Transverse colon (tissue), 4 donors: ENCODE measurements at regions not wholly inside any gene's neighbourhood (a gene's known extent, or its start where the extent isn't known, plus 50 kb on each side); places are given as distances from the start of the nearest gene placed in this dataset.

Experiments used
- DNase-seq: peaks from one replicate; pipeline ENCODE4 v3.0.0-alpha.2; 2019
- H3K27ac ChIP-seq, 4 donors: fragments of 200-600 bp; sonication (generic); 2 replicates each; pipeline ENCODE4 v1.5.1; 2016 to 2018; ENCODE audit warnings: inconsistent platforms in 4 of 4
- H3K27me3 ChIP-seq: fragments of 200-600 bp; sonication (generic); 2 replicates; pipeline ENCODE4 v1.5.1; 2017; ENCODE audit warnings: inconsistent platforms
- H3K36me3 ChIP-seq, 4 donors: fragments of 200-600 bp; sonication (generic); 2 replicates each; pipeline ENCODE4 v1.5.1; 2017 to 2019; ENCODE audit warnings: inconsistent platforms in 4 of 4
- H3K4me1 ChIP-seq, 4 donors: fragments of 200-600 bp; sonication (generic); 2 replicates each; pipeline ENCODE4 v1.5.1; 2017 to 2020; ENCODE audit warnings: inconsistent platforms in 4 of 4
- H3K4me3 ChIP-seq, 4 donors: fragments of 200-600 bp; sonication (generic); 1 replicate in 1 of 4; 2 replicates in 3 of 4; pipeline versions ENCODE4 v1.5.1 to v1.6.1; 2017 to 2019; ENCODE audit warnings: inconsistent platforms in 4 of 4
- H3K9me3 ChIP-seq, 2 donors: fragments of 200-600 bp; sonication (generic); 2 replicates each; pipeline ENCODE4 v1.5.1; 2017 to 2019; ENCODE audit warnings: inconsistent platforms in 2 of 2
- EP300 ChIP-seq: sonication (generic); formaldehyde crosslinking; IDR thresholded peaks from one replicate; pipeline ENCODE4 v1.6.1; 2017; ENCODE audit warnings: antibody characterized with exemption, low read depth
- POLR2A ChIP-seq: fragments of 450-650 bp; IDR thresholded peaks from one replicate; pipeline ENCODE4 v1.6.1; 2016; ENCODE audit warnings: antibody characterized with exemption, mild to moderate bottlenecking, moderate library complexity
- POLR2AphosphoS5 ChIP-seq, 3 donors: sonication (generic); formaldehyde crosslinking; IDR thresholded peaks; one replicate each; pipeline ENCODE4 v1.6.1; 2016; ENCODE audit warnings: antibody characterized with exemption in 3 of 3
- WGBS, 2 donors: methylation state at CpG; one replicate each; pipeline ENCODE4 v1.1.5; 2018; ENCODE audit warnings: low coverage in 1 of 2; 5-methylcytosine and 5-hydroxymethylcytosine counted together
- in situ Hi-C, 4 donors: fragments of 200-750 bp; cut with MboI; loops; one replicate each; pipeline versions ENCODE4 v1.15.0 to v1.15.1; 2017; ENCODE audit warnings: low sequenced_read_pairs in 3 of 4, low pct_ligation_motif_present in 1 of 4, low pct_unique_long_range_greater_than_20kb in 1 of 4
- intact Hi-C: fragments of 100-400 bp; cut with DNase I; formaldehyde crosslinking; loops from one replicate; pipeline ENCODE4 v1.15.1; 2023; ENCODE audit warnings: low total_unique reads
- TF ChIP-seq, protein P1 (sequence below), 5 experiments: fragments of 200-600 bp in 3 of 5; fragments of 450-650 bp in 2 of 5; sonication (generic) in 3 of 5; IDR thresholded peaks; 1 replicate in 2 of 5; 2 replicates in 3 of 5; pipeline ENCODE4 v1.5.1; 2016 to 2017; ENCODE audit warnings: antibody characterized with exemption in 5 of 5, inconsistent platforms in 3 of 5, mild to moderate bottlenecking in 2 of 5, moderate library complexity in 1 of 5

DNA sequence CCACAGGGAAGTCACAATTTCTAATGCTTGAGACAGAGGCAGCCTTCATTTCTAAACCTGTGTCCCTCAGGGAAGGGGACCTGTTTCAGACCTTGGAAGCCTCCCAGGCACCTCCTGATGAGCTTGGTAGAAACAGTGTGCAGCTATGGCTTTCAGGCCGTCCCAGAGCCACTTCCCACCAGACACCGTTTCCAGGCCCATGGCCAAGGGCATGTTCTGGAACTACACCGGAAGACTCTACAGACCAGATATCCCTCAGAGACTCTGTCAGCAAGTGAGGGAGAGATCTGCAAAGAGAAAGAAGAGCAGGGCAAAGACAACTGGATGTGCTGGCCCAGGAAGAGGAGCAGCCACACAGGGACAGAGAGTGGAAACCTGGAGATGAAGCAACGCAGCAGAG, 82.2 kb upstream of the HSPA9 start:
- no peaks in the 10 kb centered on the region for H3K4me1 ChIP-seq
- no peak for DNase-seq
- no peaks in the 10 kb centered on the region for H3K36me3 ChIP-seq
- peaks cover 5% of the 10 kb centered on the region for H3K27me3 ChIP-seq
- in situ Hi-C loops (no loop called here), intact Hi-C loops (no loop called here)
- H3K27ac ChIP-seq: no peak overlapping the region
- no peak overlapping the region for H3K4me3 ChIP-seq
- 73 to 94% methylated on average over 3 to 4 of the region's 4 CpGs for WGBS, 2 donors
- TF ChIP-seq POLR2A: no peak
- no peak for TF ChIP-seq POLR2AphosphoS5 (IDR thresholded peaks at IDR 0.05)
- TF ChIP-seq, protein P1, sequence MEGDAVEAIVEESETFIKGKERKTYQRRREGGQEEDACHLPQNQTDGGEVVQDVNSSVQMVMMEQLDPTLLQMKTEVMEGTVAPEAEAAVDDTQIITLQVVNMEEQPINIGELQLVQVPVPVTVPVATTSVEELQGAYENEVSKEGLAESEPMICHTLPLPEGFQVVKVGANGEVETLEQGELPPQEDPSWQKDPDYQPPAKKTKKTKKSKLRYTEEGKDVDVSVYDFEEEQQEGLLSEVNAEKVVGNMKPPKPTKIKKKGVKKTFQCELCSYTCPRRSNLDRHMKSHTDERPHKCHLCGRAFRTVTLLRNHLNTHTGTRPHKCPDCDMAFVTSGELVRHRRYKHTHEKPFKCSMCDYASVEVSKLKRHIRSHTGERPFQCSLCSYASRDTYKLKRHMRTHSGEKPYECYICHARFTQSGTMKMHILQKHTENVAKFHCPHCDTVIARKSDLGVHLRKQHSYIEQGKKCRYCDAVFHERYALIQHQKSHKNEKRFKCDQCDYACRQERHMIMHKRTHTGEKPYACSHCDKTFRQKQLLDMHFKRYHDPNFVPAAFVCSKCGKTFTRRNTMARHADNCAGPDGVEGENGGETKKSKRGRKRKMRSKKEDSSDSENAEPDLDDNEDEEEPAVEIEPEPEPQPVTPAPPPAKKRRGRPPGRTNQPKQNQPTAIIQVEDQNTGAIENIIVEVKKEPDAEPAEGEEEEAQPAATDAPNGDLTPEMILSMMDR (IDR thresholded peaks at IDR 0.05): no peak
- no peak for TF ChIP-seq EP300
- no peaks in the 10 kb centered on the region for H3K9me3 ChIP-seq

DNA sequence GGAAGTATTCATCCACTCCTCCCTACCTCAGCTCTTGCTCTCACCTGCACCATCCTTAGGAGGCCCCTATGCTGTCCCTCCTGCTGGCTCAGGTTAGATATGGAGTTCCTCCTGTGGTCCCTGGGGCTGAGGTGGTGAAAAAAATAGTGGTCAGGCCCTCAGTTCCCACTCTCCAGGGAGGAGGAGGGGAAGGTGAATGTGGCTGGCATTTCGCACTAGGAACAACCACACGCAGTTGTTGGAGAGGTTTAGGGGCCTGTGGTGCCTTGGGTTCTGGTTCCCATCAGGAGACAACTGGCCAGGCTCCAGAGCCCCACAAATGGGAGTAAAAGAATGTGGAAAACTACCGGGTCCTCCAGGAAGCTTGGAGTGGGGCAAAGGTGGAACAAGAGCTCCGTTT, 81.7 kb upstream of the HSPA9 start:
- Histone ChIP-seq H3K4me1 (no peaks in the 10 kb centered on the region), H3K36me3 (no peaks in the 10 kb centered on the region), H3K9me3 (no peaks in the 10 kb centered on the region), H3K4me3 (no peak overlapping the region), H3K27ac (no peak overlapping the region), H3K27me3 (peaks cover 5% of the 10 kb centered on the region)
- 89 to 93% methylated on average over 2 to 4 of the region's 4 CpGs for WGBS, 2 donors
- no peak for DNase-seq
- intact Hi-C loops: no loop called here
- in situ Hi-C loops: no loop called here
- TF ChIP-seq EP300 (no peak), POLR2AphosphoS5 (IDR thresholded peaks at IDR 0.05) (no peak), POLR2A (no peak)
- TF ChIP-seq, protein P1 (IDR thresholded peaks at IDR 0.05): no peak

DNA sequence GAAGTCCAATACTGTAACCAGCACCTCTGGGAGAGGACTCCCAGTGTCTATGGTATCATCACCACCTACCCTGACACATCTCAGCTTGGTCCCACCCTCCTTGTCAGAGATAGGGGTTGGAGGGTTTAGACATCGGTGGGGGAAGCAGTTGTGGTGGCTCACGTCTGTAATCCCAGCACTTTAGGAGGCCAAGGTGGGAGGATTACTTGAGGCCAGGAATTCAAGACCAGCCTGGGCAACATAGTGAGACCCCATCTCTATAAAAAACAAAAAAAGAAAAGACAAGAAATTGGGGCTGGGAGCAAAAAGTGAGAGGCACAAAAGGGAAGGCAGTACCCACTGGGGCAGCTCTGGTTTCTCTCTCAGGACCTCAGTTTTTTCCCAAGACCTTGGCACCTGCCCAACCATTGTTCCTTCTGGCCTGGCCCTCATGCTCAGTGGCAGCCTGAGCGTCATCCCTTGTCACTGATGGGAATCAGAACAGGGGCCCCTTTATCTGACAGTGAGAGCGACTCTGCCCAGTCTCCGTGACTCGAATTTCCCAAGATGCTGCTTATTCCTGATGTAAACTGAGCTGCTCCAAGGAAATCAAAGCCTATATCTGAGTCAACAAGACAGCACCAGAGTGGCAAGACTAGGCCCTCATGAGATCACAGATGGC, 80.5 kb upstream of the HSPA9 start:
- DNase-seq: no peak
- no peak overlapping the region for H3K27ac ChIP-seq
- 83 to 88% methylated on average over 3 to 6 of the region's 6 CpGs for WGBS, 2 donors

DNA sequence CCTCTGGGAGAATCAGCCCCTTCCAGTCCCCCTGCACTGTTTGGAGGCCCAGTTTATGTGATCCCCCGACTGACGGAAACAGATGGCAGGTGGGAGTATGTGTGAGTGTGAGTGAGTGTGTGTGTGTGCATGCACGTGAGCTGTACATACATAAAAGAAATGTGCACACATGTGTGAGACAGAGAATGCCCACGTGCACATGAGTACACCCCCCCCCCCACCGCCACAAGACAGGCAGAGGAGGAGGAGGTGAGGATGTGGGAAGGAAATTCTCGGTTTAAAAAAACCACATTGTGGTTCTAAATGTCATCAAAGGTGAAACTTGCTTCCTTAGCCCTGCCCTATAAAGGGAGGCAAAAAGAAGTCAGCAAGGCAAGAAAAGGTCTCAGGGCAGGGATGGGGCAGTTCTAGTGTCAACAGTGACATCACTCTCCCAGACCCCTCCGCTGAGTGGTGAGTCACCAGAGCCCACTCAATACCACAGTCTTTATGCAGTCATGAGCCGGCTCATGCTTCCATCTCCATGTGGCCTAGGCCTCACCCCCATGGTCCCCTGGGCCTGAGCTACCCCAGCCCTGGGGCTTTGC, 79.2 kb upstream of the HSPA9 start:
- in situ Hi-C loops (no loop called here), intact Hi-C loops (no loop called here)
- Histone ChIP-seq H3K9me3 (no peaks in the 10 kb centered on the region), H3K36me3 (no peaks in the 10 kb centered on the region), H3K4me3 (no peak overlapping the region), H3K27ac (no peak overlapping the region), H3K4me1 (no peaks in the 10 kb centered on the region), H3K27me3 (peaks cover 10% of the 10 kb centered on the region)
- DNase-seq: no peak
- 52 to 67% methylated on average over 3 to 8 of the region's 8 CpGs for WGBS, 2 donors
- no peak for TF ChIP-seq POLR2AphosphoS5 (IDR thresholded peaks at IDR 0.05)
- TF ChIP-seq EP300: no peak
- TF ChIP-seq, protein P1 (IDR thresholded peaks at IDR 0.05): no peak
- no peak for TF ChIP-seq POLR2A

More for the DNA sequence above, 80.5 kb upstream of the HSPA9 start:
- Histone ChIP-seq H3K4me3 (no peak overlapping the region), H3K4me1 (no peaks in the 10 kb centered on the region), H3K36me3 (no peaks in the 10 kb centered on the region), H3K27me3 (peaks cover 9% of the 10 kb centered on the region), H3K9me3 (no peaks in the 10 kb centered on the region)
- in situ Hi-C loops: no loop called here
- no peak for TF ChIP-seq EP300
- TF ChIP-seq POLR2A: no peak
- TF ChIP-seq, protein P1 (IDR thresholded peaks at IDR 0.05): no peak
- no peak for TF ChIP-seq POLR2AphosphoS5 (IDR thresholded peaks at IDR 0.05)
- intact Hi-C loops: no loop called here
